Upper lobe of right lung (tissue), 1 donor: ENCODE measurements at regions not wholly inside any gene's neighbourhood (a gene's known extent, or its start where the extent isn't known, plus 50 kb on each side); places are given as distances from the start of the nearest gene placed in this dataset.

ENCODE experiments used
- ATAC-seq: fragments of 200-7000 bp; cut with Tn5 transposase; one replicate; pipeline ENCODE4 v1.9.1; 2020; ENCODE audit warnings: mild to moderate bottlenecking, moderate library complexity
- DNase-seq: peaks from one replicate; pipeline ENCODE4 v3.0.0-alpha.2; 2020
- H3K27ac ChIP-seq: fragments of 200-600 bp; one replicate; pipeline ENCODE4 v1.8.0; 2022
- H3K27me3 ChIP-seq: fragments of 200-600 bp; one replicate; pipeline ENCODE4 v1.8.0; 2022; ENCODE audit warnings: mild to moderate bottlenecking
- H3K36me3 ChIP-seq: fragments of 200-600 bp; one replicate; pipeline ENCODE4 v1.8.0; 2022
- H3K4me1 ChIP-seq: fragments of 200-600 bp; one replicate; pipeline ENCODE4 v1.8.0; 2022
- H3K4me3 ChIP-seq: fragments of 200-600 bp; one replicate; pipeline ENCODE4 v1.8.0; 2022; ENCODE audit warnings: mild to moderate bottlenecking
- H3K9me3 ChIP-seq: fragments of 200-600 bp; one replicate; pipeline ENCODE4 v1.8.0; 2022
- CTCF ChIP-seq: fragments of 200-600 bp; IDR thresholded peaks from one replicate; pipeline ENCODE4 v1.8.0; 2022; ENCODE audit warnings: antibody characterized with exemption
- intact Hi-C: fragments of 100-400 bp; cut with DNase I; formaldehyde crosslinking; loops from one replicate; pipeline ENCODE4 v1.11.0; 2022
- donor health status: DM: no; HTN: yes; CAD: no; lungs with severe emphysema.

- H3K27ac ChIP-seq, result peak overlapping the region; percentile 55
- DNase-seq, result peak; percentile 68
- peak; percentile 93 for ATAC-seq
Observed at GRCh38 chr3:102195198-102195948, 239.4 kb upstream of the ZPLD1 start.

GRCh38 chr3:102200126-102200525 is 234.7 kb upstream of the ZPLD1 start:
- Histone ChIP-seq H3K4me1 (no peaks in the 10 kb centered on the region), H3K27me3 (no peaks in the 10 kb centered on the region), H3K27ac (no peak overlapping the region), H3K9me3 (no peaks in the 10 kb centered on the region), H3K4me3 (no peak overlapping the region), H3K36me3 (no peaks in the 10 kb centered on the region)
- ATAC-seq (no peak), DNase-seq (no peak)
- TF ChIP-seq CTCF, result no peak
- intact Hi-C loops, result no loop called here

More at GRCh38 chr3:102195198-102195948, 239.4 kb upstream of the ZPLD1 start:
- Histone ChIP-seq H3K4me3 (no peak overlapping the region), H3K36me3 (no peaks in the 10 kb centered on the region), H3K9me3 (no peaks in the 10 kb centered on the region), H3K27me3 (no peaks in the 10 kb centered on the region), H3K4me1 (peaks cover 7% of the 10 kb centered on the region)
- TF ChIP-seq CTCF, result no peak
- intact Hi-C loops, result no loop called here

- TF ChIP-seq CTCF, result no peak
- no peaks in the 10 kb centered on the region for H3K36me3 ChIP-seq
- no peak overlapping the region for H3K4me3 ChIP-seq
- ATAC-seq (no peak), DNase-seq (no peak)
- H3K27ac ChIP-seq, result no peak overlapping the region
- H3K27me3 ChIP-seq, result no peaks in the 10 kb centered on the region
- H3K9me3 ChIP-seq, result no peaks in the 10 kb centered on the region
- H3K4me1 ChIP-seq, result no peaks in the 10 kb centered on the region
- intact Hi-C loops, result no loop called here
Observed at GRCh38 chr3:102200560-102200959, 234.3 kb upstream of the ZPLD1 start.

- intact Hi-C loops, result no loop called here
- Histone ChIP-seq H3K9me3 (no peaks in the 10 kb centered on the region), H3K4me1 (peaks cover 5% of the 10 kb centered on the region), H3K4me3 (no peak overlapping the region), H3K36me3 (no peaks in the 10 kb centered on the region), H3K27me3 (no peaks in the 10 kb centered on the region), H3K27ac (no peak overlapping the region)
- ATAC-seq (peak; percentile 79), DNase-seq (peak; percentile 61)
- TF ChIP-seq CTCF, result no peak
Observed at GRCh38 chr3:102205647-102206046, 229.2 kb upstream of the ZPLD1 start.

- intact Hi-C loops, result no loop called here
- peak; percentile 96 for ATAC-seq
- DNase-seq, result peak; percentile 78
- peaks cover 5% of the 10 kb centered on the region for H3K4me1 ChIP-seq
- TF ChIP-seq CTCF, result no peak
- H3K27me3 ChIP-seq, result no peaks in the 10 kb centered on the region
- no peaks in the 10 kb centered on the region for H3K36me3 ChIP-seq
- no peaks in the 10 kb centered on the region for H3K9me3 ChIP-seq
- no peak overlapping the region for H3K4me3 ChIP-seq
- peak overlapping the region; percentile 26 for H3K27ac ChIP-seq
Observed at GRCh38 chr3:102206511-102207031, 228.2 kb upstream of the ZPLD1 start.
